Inflammatory macrophage (primary cell): ENCODE measurements at regions not wholly inside any gene's neighbourhood (a gene's known extent, or its start where the extent isn't known, plus 50 kb on each side); places are given as distances from the start of the nearest gene placed in this dataset.
"Not testable (repeated sequence)": the region's sequence is repeated elsewhere in the genome, so short reads cannot be mapped to it uniquely, and the experiment has no call there.

Experiments used
- DNase-seq, 2 donors: peaks; one replicate each; pipeline ENCODE4 v3.0.0-alpha.2; 2020 to 2022

DNA sequence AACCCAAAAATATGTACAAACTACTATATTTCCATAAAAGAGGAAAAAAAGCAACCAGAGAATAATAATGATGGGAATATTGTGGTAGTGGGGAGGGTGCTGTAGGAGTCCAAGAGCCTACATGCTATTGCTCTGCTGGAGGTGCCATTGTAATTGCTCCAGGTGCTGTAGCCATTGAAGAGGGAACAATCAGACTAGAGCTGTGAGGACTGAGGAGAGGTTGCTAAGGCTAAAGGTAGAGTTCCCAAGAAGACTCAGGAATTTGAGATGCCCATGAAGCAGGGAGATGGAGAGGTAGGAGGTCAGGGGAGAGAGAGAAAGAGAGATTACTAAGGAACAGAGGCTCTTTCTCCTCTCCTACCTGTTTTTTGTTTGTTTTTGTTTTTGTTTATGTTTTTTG, 394.0 kb downstream of the DMRTA1 start:
- no peak for DNase-seq

DNA sequence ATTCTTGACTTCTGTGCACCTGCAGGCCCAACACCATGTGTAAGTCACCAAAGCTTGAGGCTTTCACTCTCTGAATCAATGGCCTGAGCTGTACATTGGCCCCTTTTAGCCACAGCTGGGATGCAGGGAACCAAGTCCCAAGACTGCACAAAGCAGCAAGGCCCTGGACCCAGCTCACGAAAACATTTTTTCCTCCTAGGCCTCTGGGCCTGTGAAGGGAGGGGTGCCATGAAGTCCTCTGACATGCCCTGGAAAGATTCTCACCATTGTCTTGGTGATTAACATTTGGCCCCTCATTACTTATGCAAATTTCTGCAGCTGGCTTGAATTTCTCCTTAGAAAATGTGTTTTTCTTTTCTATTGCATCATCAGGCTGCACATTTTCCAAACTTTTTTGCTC, 398.6 kb downstream of the DMRTA1 start:
- DNase-seq: not testable (repeated sequence)

DNA sequence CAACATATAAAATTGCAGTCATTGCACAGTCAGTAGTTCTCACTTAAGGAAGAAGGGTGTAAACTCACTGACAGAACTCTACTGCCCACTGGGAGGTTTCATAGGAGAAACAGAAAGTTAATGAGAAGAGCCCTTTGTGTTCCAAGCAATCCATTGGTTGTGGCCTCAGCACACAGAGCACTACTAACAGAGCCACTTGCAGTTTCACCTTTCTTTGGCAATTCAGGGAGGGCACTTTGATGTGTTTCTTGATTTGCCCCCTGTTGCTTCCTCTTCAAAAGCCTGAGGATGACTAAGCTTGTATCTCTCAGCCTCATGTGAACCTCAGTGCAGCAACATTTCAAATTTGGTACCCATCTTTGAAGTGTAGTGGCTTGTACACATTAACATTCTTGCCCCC, 409.4 kb downstream of the DMRTA1 start:
- no peak for DNase-seq

DNA sequence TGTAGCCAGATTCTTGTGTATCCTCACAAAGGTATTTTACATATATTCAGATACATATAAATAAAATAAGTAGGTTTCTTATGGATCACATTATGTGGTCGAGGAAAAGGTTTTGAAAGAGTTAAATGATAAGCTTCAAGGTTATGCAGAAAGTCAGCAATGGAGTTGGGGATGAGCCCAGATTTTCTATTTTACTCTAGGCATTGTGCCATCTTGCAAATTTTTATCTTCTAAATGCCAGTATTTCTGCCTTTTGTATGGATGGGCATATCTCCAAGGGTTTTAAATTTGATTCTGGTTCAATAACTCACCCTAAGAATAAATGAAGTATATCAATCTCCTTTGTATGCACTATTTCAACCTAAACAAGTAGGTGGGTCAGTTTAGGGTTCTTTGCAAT, 410.7 kb downstream of the DMRTA1 start:
- no peak for DNase-seq

DNA sequence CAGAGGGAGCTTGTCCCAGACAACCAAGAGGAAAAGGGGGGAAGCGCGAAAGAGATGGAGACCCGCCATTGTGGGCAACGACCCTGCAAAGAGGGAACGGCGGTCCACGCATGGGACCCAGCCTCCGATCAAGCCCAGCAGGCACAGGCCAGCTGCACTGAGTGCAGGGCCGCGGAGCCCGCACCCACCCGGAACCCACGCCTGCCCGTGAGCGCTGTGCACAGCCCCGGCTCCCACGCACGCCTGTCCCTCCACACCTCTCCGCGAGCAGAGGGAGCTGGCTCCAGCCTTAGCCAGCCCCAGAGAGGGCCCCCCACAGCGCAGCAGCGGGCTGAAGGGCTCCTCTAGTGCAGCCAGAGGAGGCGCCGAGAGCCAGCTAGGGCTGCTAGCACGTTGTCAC, 416.5 kb downstream of the DMRTA1 start:
- DNase-seq: no peak

DNA sequence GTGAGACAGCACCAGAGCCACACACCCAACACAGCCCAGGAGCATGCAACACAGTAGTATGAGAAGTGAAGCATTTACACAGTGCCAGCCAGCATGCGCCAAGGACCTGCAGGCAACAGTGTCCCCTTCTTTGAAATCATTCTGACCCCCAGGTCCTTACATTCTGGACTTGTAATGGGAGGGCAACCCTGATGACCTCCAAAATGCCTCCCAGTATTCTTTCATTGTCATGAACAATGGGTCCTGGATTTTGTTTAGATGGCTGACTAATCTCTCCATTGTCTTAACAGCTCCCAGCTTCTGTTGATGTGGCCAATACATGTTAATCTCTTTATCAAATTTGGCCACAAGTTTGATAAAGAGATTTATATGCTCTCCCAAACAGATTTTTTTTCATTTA, 417.1 kb downstream of the DMRTA1 start:
- DNase-seq: no peak

DNA sequence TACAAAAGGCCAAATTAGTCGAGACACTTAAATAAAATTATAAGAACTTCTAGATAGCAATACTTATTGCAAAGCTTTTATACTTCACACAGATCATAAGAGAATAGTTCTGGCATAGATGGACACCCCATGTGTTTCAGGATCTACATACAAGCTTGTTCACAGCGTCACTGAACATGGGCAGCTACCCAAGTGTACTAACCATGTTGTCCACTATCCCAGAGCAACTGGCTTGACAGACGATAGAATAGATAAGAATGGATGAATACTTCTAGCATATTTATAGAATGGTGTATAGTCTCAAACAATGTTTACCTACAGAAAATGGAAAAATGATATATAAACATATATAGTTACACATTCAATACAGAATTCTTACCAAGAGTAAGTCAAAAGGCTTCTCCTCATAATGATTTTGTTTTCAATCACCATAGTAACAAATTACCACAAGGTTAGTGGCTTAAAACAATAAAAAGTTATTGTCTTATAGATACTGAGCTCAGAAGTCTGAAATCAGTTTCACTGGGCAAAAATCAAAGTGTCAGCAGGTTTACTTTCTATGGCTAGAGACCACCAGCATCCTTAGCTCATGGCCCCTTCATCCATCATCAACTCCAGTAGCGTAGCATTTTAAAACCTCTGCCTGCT, 446.7 kb downstream of the DMRTA1 start:
- DNase-seq: no peak

DNA sequence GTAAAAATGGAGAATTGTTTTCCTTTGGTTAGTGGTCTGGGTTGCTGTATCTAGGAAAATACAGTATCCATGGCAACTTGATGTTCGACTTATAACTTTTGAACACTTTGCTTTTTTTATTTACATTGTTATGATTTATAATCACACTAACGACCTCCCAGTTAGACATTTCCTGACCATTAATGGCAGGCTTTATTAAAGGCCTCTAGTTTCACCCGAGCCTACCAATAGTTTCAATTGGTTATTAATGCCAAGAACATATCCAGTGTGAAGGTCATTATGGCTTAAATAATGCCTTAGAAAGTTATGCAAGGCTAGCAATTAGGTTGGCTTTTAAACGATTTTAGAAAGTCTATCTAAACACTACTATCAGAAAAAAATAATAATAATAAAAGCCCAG, 452.0 kb downstream of the DMRTA1 start:
- no peak for DNase-seq

DNA sequence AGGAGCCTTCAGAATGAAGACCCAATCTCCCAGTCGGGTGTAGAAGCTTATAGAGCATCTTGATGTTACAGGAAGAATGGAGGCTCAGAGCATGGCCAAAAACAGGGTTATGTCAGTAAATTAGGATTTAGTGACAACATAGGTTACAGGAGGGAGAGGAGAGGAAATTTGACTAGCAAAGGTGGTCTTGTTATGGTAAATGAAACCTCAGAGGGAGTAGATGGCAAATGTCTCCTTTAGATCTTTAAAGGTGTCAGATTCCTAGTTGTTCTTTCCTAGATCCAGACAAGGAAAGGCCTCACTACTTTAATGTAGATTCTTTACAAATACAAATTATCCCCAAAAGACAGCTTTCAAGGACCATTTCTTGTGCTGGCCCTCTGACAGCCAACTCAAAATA, 465.0 kb downstream of the DMRTA1 start:
- DNase-seq: no peak

DNA sequence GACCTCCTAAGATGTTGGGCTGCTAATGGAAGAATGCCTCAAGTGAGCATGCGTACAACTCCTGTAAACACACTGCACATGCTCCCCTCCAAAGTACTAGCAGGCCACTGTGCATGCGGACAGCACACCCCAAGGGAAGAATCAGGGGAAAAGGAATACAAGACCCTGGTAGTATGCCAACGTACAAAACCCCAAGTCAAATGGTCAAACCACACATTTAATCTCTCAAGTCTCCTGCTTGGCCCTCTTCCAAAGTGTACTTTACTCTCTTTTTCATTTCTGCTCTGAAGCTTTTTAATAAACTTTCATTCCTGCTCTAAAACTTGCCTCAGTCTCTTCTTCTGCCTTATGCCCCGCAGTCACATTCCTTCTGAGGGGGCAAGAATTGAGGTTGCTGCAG, 466.4 kb downstream of the DMRTA1 start:
- no peak for DNase-seq

DNA sequence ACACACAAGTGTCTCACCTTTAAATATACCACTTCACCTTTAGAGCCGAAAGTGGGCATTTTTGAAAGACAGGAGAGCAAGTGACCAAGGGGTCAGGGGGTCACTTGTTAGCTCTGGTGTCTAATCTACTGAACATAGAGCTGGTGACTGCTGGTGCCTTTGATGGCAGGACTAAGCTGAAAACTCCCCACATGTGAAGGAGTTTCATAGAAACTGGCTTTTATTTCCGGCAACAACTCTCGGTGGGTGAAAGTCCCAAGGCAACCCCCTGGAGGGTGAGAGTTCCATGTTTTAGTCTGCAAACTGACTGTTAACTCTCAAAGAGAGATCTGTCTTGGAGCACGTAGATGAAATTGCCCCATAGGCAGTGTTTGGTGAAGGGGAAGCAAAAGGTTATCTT, 466.9 kb downstream of the DMRTA1 start:
- DNase-seq: no peak

DNA sequence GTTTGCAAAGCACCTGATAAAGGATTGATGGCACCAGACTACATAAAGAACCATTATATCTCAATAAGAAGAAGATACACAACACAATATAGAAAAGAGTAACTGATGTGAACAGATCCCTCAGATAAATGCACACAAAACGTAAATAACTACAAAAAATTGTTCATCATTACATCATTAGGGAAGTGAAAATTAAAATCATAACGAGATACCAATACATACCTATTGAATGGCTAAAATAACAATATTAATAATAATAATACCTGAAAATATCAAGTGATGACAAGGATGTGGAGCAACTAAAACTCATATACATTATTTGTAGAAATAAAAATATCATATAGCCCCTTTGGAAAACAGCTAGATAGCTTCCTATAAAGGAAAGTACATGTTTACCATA, 469.5 kb downstream of the DMRTA1 start:
- DNase-seq: no peak

DNA sequence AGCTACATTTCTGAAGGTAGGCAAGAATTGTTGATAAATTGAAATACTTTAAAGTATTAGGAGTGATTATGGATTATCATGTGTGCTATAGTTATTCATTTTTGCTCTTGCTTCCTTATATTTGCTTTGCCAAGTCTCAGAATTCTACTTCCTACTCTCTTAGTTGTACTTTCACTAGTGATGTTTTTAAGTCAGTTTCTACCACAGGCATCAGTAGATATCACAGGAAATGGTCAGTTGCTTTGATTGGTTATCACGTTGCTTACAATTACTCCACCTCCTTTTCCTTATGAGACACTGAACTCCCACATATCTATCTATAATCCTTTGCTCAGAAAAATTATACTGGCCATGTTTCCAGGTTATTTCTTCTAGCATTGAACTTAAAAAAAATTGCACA, 472.8 kb downstream of the DMRTA1 start:
- DNase-seq: no peak

DNA sequence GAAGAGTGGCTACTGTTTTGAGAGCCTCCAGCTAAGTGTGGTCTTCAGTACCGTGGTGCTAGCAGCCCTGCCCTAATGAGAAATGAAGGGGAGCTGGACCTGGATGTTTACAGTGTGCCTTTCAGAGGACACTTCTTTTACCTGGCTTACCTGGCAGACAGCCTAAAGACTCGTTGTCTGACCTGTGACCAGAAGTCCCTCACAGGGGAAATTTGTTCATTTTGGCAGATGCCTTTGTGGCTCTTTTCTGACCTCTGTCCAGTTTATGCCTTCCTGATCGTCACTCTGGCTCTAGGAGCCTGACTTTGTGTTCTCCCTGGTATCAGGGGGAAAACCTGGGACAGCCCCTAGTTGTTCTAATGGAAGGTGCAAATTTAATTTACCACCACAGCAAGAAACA, 475.1 kb downstream of the DMRTA1 start:
- no peak for DNase-seq

DNA sequence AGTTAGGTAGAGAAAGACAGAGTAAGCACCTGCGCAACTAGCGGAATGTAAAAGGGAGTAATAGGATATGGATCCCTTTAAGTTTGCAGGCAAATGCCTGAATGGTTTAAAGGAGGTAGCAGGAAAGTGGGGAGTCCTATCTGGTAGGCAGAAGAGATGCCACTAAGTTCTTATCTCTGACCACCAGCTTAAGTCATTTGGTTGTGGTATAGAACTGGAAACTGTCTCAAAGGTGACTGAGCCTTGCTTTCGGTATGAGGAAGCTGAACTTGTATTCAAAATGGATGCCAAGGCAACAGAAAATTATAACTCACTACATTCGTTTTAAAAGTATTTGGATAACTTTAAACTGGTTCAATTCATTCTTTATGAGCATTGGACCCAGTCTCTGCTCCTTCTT, 475.6 kb downstream of the DMRTA1 start:
- DNase-seq: no peak

DNA sequence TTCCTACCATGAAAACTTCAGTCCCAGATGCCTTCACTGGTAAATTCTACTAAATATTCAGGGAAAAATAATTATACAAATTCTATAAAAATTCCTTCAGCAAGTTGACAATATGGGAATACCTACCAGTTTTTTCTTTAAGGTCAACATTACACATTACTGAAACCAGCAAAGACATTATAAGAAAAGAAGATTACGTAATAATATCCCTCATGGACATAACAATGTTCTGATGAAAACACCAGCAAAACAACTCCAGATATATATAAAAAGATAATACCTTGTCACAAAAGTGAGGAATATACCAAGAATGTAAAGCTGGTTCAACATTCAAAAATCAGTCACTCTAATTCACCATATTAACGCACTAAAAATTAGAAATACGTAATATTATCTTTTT, 507.9 kb downstream of the DMRTA1 start:
- no peak for DNase-seq

DNA sequence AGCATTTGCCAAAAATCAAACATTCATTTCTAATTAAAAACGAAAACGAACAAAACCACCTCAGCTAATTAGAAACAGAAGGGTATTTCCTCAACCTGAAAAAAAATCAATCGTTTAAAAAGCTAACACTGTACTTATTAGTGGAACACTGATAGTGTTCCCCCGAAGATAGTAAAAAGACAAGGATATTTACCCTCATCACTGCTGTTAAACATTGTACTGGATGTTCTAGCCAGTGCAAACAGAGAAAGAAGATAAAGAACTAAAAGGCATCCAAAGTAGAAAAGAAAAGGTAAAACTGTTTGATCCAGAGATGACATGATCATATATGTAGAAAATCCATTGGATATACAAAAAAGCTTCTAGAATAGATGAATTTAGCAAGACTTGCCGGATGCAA, 508.3 kb downstream of the DMRTA1 start:
- DNase-seq: no peak

DNA sequence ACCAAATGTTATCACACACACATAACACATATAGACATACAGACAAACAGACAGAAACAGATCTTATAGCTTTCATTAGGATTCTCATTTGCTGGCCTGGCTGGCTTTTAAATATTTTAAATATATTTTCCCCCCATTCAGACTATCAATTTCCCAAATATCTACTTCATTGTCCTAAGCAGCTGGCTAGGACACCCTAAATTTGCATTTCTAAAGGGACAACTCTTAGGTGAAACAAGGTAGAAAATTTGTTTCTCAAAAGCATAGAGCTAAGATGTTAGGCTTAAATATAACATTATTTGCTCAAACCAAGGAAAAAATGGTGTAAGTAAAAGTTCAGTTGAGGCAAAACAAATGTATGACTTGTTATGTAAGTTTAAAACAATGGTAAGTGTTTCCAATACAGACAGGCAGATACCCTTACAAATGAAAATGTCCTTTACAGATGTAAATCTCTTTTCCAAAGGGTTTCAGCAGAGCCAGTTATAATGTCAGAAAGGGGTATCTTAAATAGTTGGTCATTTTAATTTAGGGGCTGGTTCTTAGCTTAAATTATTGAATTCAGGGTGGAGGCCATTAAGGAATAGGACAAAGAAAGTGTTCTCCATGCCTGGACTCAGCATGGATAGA, 522.8 kb downstream of the DMRTA1 start:
- no peak for DNase-seq

DNA sequence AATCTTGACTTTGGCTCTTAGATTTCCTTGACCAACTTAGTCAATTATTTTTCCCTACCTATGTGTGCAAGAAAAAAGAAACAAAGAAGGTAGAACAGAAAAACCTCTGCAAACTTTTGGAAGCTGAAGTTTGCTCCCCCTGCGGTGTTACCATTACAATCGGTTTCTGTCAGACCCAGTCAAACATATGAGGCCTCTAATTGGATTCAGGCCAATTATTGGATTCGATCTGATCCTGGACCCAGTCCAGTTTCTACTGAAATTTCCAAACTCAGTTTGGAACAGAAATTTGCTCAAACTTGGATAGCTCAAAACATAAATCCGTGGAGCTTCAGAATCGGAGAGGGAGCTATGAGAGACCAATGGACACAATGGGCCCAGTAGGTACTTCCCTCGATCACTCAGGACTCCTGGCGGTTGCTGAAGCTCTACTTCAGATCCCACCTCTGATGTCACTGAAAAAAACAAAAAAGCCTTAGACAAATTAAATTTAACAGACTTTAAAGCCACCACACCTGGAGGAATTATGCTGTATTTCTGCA, 523.9 kb downstream of the DMRTA1 start:
- no peak for DNase-seq

DNA sequence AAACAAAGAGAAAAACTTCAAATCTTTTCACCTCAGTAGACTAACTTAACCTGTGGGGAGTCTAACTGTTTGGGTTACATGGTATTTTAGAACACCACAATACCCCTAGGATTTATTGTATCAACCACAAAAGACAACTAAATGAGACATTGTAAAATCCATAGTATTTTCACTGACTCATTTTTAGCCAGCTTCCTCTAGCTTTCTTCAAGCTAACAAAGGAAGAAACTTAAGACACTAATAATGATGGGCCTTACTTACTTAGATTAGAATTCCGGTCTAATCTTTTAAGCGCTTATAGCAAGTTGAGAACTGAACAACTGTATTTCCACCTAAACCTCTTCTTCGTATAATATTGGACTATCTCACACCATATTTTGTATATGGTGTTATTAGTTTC, 529.3 kb downstream of the DMRTA1 start:
- no peak for DNase-seq

DNA sequence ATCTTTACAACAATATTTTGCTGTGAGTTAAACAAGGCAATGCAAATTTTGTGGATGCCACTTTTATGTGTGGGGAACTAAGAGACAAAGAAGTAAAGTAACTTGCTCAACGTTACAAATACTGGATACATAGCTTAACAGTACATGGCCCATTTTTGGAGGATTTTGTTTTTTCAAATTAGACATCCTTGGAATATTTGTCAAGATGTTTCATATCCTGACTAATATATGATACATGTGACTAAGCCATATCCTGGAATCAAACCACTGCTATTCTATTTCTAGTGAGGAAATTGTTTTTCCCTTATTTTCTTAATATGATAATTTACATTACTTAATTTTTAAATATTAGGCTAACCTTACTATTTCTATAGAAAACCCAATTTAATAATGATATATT, 529.8 kb downstream of the DMRTA1 start:
- DNase-seq: no peak

DNA sequence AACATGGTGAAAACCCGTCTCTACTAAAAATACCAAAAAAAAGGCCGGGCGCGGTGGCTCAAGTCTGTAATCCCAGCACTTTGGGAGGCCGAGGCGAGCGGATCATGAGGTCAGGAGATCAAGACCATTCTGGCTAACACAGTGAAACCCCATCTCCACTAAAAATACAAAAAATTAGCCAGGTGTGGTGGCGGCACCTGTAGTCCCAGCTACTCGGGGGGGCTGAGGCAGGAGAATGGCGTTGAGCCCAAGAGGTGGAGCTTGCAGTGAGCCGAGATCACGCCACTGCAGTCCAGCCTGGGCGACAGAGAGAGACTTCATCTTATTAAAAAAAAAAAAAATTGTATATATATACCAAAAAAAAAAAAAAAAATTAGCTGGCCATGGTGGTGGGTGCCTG, 533.8 kb downstream of the DMRTA1 start:
- DNase-seq: not testable (repeated sequence)

DNA sequence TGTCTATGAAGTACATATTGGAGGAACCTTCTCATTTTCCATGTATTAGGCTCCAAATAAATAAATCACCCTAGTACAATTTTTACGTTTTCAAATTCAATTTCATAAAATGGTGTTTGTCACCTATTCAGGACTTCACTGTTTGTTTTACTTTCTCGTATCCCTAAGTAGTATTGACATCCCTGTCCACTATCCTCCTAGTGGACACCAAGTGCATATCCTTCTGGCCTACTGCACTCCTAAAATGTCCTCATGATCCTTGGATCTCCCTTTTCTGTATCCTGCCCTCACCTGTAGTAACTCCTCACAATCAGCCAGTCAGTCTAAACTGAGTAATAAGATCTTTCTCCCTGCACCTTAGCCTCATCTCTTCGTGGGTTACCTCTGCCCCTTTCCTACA, 539.9 kb downstream of the DMRTA1 start:
- DNase-seq: no peak

DNA sequence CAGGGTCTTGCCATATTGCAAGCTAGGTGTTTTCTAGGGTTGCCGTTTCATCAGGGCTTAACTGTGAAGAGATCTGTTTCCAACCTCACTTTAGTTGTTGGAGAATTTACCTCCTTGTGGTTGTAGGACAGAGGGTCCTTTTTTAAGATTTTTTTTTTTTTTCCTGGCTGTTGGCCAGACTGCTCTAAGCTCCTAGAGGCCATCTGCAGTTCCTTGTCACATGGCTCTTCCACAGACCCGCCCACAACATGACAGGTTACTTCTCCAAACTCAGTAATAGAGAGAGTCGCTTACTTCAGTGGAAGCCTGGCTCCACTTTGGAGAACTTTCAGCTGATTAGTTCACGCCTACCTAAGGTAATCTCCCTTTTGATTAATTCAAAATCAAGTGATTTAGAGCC, 543.7 kb downstream of the DMRTA1 start:
- no peak for DNase-seq

DNA sequence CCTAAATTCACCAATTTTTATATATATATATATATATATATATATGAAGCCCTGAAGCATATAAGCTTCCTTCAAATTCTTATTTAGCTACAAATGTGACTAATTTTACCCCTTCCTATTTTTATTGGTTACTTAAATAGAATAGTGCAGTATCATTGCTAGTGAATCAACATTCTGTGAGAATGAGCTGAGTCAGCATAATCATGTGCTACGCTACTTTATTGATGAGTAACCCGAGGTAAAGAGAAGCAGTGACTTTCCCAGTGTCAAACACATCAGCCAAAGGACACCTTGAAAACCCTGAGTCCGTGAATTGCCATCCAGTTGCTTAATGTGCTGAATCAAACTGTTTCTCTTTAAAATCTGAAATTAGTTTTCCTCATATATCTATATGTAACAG, 546.2 kb downstream of the DMRTA1 start:
- no peak for DNase-seq
